GM12872 (cell line): ENCODE measurements at regions not wholly inside any gene's neighbourhood (a gene's known extent, or its start where the extent isn't known, plus 50 kb on each side); places are given as distances from the start of the nearest gene placed in this dataset.

Experiments used
- CTCF ChIP-seq: IDR thresholded peaks from 3 replicates; pipeline ENCODE4 v1.5.1; 2011; ENCODE audit warnings: low read depth, mild to moderate bottlenecking, low read length, moderate library complexity; ENCODE audit not compliant: insufficient read depth

DNA sequence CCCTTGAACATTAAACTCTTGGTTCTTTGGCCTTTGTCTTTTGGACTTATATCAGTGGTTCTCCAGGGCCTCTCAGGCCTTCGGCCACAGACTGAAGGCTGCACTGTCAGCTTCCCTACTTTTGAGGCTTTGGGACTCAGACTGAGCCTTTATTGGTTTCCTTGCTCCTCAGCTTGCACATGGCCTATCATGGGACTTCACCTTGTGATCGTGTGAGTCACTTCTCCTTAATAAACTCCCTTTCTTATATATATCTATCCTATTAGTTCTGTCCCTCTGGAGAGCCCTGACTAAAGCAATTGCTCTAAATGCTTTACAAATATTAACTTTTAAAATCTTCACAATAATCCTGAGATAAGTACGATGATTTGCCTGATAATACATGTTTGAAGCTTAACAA, 353.6 kb upstream of the TRIB2 start:
- no peak for TF ChIP-seq CTCF

DNA sequence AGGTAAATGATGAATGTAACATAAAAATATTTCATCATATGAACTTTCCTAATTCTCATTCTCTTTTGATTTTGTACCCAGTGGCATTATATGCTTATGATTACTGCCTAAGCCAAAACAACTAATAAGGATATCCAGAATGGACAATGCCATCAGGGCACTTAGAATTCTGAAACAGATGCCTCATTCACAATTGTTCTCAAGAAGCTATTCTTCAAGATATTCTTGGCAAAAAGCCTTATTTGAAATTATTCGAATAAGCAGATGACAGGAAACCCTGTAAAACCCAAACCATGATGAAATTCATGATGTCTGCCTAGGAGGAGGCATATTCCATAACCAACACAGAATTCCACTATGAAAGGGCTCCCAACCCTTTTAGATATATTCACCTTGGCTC, 353.2 kb upstream of the TRIB2 start:
- no peak for TF ChIP-seq CTCF

DNA sequence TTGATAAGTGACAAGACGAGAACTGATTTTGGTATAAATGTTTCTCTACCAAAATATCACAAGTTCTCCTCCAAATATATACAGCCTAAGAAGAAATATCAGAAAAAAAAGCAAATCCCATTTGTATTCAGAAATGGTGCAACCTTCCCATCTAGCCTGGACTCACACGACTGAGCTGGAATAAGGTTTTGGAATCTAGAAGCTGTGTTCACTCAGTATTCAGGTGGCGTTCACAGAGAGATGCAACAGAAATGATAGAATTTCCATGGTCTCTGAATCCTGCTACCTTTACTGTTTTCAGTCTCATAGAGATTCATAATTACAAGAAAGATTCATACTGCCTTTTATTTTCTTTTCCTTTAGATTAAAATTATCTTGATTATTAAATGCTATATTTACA, 347.2 kb upstream of the TRIB2 start:
- TF ChIP-seq CTCF, result no peak

DNA sequence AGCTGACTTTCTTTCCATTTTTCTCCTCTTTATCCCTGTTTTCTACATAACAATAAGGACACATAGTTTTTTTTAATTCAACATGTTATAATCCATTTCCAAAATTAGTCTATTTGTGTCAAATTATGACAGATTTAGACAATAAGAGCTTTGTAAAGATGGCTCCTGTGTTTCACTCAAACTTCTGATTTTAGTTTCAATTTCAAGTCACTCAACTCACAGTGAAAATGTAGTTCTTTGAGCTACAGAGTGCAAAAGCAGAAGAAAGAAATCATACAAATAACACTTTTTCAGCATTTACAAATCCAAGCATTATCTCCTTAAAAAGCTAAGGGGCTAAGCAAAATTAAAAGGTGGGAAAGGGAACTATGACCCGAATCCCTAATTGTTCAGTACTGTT, 340.7 kb upstream of the TRIB2 start:
- TF ChIP-seq CTCF, result no peak

- no peak for TF ChIP-seq CTCF
Measured at GRCh38 chr2:12379143-12379542, 337.6 kb upstream of the TRIB2 start.

DNA sequence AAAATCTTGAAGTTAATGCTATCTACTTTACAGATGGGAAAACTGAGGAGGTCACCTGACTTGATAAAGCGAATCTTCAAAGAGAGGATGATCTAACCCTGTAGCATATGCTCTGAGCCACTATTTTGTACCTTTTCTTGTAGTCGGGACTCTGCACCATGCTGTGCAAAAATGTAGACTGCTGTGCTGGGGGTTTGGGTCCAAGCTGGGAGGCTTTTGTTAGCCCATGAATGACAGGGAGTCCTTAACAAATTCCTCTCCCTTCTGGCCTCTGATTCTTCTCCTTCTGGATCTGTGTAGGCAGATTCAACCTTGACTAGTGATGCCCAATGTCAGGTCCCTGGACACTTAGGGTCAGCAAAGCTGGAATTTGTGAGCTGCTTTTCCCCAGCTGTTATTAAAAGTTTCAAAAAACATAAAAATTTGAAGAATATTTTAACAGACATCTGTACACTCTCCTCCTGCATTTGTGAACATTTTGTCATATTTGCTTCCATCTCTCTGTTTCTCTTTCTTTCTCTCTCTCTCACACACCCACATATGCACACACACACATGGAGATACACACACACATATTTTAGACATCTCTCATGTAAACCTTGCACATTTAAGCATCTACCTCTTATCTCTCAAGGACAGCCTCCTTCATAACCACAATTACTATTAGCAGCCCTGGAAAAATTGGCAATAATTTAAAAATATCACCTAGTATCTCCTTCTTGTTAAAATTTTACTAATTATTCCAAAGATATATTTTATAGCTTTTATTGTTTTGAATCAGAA, 335.0 kb upstream of the TRIB2 start:
- no peak for TF ChIP-seq CTCF

GRCh38 chr2:12382366-12382765, 334.4 kb upstream of the TRIB2 start:
- TF ChIP-seq CTCF, result no peak
